Panc1 (cell line): ENCODE measurements at regions not wholly inside any gene's neighbourhood (a gene's known extent, or its start where the extent isn't known, plus 50 kb on each side); places are given as distances from the start of the nearest gene placed in this dataset.

Source experiments
- CTCF ChIP-seq: fragments of 450-650 bp; IDR thresholded peaks from 2 replicates; pipeline ENCODE4 v1.5.1; 2017; ENCODE audit warnings: mild to moderate bottlenecking
- POLR2AphosphoS5 ChIP-seq: IDR thresholded peaks from 2 replicates; pipeline ENCODE4 v1.6.1; 2012; ENCODE audit warnings: mild to moderate bottlenecking, low read depth, low read length, moderate library complexity

- TF ChIP-seq CTCF = no peak
- no peak for TF ChIP-seq POLR2AphosphoS5
Observed at GRCh38 chr5:67246546-67247268, 50.1 kb upstream of the CD180 start.
